NCI-H510A treated with DMSO at 0.1 percent for 48 hours (cell line): ENCODE measurements at regions not wholly inside any gene's neighbourhood (a gene's known extent, or its start where the extent isn't known, plus 50 kb on each side); places are given as distances from the start of the nearest gene placed in this dataset.
"Not testable (repeated sequence)": the region's sequence is repeated elsewhere in the genome, so short reads cannot be mapped to it uniquely, and the experiment has no call there.

Experiments used
- DNase-seq: peaks from one replicate; lab custom pipeline; 2025; lab: John Stamatoyannopoulos, UW

DNA sequence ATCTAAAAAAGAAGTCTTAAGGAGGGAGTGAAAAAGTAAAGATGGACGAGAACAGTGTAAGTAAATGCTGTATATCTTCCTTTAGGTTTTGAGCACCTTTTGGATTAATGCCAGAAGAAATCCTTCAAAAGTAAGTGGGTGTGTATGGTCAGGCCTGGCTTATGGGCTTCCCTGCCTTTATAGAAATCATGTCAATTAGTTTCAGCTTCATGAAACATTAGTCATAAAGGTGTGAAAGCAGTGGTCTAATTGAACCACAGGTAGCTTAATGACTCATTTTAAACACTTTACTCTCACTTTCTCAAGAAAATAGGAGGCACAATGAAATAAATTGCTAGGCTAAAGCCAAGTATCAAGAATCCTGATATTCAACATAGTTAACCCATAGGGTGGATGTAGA, 467.4 kb upstream of the DPPA4 start:
- no peak for DNase-seq

- no peak for DNase-seq
These were observed 469.6 kb upstream of the DPPA4 start for GRCh38 chr3:109806929-109807328.

GRCh38 chr3:109809513-109809912, 472.2 kb upstream of the DPPA4 start:
- no peak for DNase-seq

DNA sequence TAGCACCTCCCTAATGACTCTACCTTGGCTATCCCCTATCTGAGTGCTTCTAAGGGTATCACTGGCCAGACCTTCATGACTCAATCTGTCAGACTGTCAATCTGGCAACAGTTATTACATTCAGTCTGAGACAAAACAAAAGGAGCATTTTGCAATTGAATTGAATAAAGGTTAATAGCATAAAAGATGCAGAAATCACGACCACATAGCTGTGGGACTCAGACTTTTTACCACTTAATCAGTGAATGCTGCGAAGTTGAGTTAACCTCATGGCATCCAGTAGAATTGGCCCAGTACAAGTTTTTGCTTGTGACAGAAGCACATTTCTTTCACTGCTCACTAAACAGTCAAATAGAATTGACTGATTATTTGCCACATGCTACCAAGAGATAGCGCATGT, 480.7 kb upstream of the DPPA4 start:
- no peak for DNase-seq

DNA sequence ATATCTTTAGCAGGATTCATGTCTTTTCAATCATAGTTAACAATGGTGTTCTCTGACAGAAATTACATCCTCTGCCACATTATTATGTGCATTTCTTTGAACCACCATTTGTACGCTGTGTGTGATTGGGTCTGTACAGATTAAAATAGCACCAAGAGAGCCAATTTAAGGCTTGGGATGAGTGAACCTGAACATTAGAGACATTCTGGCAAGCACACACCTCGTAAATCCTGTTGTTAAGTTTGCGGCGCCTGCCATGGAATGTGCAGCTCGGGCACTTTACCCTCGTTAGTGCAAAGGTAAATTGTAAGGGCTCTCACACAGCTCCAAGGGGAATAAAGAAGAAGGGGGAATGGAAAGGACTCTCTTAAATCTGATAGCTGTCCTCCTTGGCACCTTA, 482.4 kb upstream of the DPPA4 start:
- no peak for DNase-seq

GRCh38 chr3:109825971-109826810, 488.8 kb upstream of the DPPA4 start:
- no peak for DNase-seq

DNA sequence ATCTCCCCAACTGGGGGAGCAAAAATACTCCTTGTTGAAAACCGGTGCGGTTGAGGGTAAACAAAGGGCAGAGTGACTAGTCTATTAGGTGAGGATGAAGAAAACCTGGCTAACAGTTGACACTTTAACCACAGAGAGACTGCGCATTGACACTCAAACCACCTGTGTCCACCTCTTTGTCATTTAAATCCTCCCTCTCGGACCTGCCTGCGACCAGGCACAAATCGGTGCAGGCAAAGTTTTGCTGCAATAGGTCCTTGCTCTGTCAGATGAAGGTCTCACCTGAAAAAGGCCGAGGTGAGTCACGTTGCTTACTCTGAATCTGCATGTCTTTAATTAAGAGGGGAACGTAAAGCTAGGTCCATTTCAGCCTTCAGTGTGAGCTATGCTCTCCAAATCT, 494.1 kb upstream of the DPPA4 start:
- DNase-seq, result no peak

GRCh38 chr3:109835958-109836357, 498.6 kb upstream of the DPPA4 start:
- no peak for DNase-seq

DNA sequence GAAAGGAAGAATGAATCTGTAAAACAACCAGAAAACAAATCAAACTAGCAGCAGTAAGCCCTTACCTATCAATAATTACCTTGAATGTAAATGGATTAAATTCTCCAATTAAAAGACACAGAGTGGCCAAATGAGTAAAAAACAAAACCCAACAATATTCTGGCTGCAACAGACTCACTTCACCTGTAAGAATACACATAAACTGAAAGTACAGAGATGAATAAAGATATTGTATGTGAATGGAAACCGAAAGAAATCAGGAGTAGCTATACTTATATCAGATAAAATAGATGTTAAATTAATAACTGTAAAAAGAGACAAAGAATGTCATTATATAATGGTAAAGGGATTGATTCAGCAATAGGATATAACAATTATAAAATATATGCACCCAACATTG, 514.5 kb upstream of the DPPA4 start:
- DNase-seq, result no peak

DNA sequence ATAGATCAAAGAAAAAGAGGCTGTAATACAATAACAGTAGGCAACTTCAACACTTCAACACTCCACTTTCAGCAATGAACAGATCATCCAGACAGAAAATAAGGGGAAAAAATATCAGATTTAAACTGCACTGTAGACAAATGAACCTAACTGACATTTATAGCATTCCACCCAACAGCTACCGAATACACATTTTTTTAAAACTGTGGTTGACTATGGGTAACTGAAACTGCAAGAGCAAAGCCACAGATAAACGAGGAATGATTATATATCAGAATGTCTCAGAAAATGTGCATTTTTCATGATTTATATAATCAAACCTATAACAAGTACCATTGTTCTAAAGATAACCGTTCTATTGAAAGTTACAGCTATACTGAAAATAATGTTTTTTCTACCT, 514.9 kb upstream of the DPPA4 start:
- DNase-seq, result no peak

GRCh38 chr3:109853077-109853731, 515.9 kb upstream of the DPPA4 start:
- DNase-seq, result no peak

DNA sequence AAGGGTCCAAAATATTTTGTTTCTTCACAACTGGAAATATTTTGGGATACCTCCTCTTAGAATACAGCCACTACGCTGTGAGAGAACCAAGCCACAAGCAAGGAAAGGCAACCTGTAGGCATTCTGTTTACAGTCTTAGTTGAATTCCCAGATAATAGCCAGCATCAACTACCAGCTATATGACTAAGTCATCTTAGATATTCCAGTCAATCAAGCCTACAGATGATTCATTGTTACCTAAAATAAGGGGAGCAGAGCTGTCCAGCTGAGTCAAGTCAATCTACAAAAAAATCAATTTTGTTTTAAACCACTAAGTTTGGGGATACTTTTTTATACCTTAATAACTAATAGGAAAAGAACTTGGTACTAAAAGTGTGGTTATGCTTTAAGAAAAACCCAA, 526.4 kb upstream of the DPPA4 start:
- no peak for DNase-seq

DNA sequence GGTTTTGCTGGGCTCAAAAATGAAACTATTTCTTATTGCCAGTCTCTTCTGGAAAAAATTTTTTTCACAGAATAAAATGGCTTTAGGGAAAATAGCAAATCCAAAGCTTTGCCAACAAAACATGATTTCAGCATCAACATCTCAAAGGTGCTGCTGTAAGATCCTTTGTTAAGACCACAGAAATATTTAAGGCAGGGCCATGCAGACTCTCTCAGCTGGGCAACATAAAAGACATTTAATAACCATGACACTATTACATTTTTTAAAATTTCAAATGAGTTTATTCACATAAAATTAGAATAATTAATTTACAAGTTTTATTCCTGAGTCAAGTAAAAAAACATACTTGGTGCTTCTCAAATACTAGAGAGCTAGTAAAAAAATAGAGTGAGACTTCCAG, 527.1 kb upstream of the DPPA4 start:
- no peak for DNase-seq

DNA sequence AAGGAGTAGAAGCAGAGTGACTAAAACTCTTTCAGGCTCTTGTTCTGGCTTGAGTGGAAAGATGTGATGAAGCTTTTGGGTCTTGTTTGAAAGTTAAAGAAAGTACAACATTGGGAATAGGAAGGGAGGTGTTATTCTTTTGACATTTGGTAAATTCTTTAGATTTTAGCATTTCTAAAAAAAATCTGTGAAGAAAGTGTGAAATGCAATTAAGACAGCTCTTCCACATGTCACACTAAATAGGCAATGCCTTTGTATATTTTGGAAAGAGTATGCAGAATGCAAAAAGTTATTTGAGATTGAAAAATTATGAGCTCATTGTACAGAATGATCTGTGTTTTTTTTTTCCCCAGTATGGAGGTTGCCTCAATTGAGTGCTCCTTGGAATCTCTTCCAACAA, 532.2 kb upstream of the DPPA4 start:
- no peak for DNase-seq

GRCh38 chr3:109874896-109875708, 537.8 kb upstream of the DPPA4 start:
- DNase-seq, result no peak

DNA sequence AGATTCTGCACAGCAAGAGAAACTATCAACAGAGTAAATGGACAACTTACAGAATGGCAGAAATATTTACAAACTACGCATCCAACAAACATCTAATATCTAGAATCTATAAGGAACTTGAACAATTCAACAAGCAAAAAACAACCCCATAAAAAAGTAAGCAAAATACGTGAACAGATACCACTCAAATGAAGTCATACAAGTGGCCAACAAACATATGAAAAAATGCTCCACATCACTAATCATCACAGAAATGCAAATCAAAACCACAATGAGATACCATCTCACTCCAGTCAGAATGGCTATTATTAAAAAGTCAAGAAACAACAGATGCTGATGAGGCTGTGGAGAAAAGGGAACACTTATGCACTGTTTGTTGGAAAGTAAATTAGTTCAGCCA, 540.3 kb upstream of the DPPA4 start:
- not testable (repeated sequence) for DNase-seq

GRCh38 chr3:109882144-109882543, 544.8 kb upstream of the DPPA4 start:
- no peak for DNase-seq

DNA sequence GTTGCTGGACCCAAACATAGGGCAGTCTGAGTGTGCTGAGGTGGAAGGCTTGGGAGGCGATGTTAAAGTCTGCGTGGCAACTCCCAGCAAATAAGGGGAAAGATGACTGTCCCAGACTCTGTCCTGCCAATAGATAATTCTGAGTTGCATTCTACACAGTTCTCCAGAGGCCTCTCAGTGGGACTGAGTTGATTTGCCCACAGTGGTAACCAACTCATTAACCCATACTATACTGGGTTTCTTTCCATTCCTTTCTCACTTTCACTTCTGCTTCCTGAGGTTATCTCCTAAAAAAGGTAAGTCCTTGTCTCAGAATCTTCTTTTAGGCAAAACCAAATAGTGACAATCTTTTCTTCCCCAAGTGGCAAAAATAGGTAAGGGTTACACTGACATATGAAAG, 549.9 kb upstream of the DPPA4 start:
- DNase-seq, result no peak

DNA sequence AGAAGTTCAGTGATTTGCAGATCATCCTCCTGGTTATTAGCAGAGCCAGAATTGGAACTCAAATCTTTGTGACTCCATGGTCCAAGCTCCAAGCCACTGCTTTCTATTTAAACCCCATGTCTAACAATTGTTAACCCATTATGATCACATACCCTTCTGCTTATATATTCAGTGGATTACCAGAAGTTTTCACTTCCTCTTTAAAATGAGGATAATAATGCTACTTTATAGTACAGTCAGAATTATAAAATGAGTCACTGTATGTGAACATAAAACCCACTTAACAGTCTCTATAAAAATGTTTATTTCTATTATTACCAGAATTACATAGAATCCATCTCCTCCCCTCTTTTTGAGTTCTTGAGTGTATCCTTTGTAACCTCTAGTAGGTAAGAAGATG, 550.7 kb upstream of the DPPA4 start:
- no peak for DNase-seq

GRCh38 chr3:109897734-109898133, 560.4 kb upstream of the DPPA4 start:
- no peak for DNase-seq

- DNase-seq, result no peak
These were observed 562.6 kb upstream of the DPPA4 start for GRCh38 chr3:109899925-109900324.

GRCh38 chr3:109900783-109901182, 563.4 kb upstream of the DPPA4 start:
- peak; percentile 36 for DNase-seq

- no peak for DNase-seq
These were observed 565.2 kb upstream of the DPPA4 start for GRCh38 chr3:109902549-109902948.
